ENCODE measurements at regions not wholly inside any gene's neighbourhood (a gene's known extent, or its start where the extent isn't known, plus 50 kb on each side); places are given as distances from the start of the nearest gene placed in this dataset.

GRCh38 chr6:24010133-24010532, 115.9 kb upstream of the NRSN1 start:
- no peak for TF ChIP-seq CTCF (IDR thresholded peaks at IDR 0.05; ENCODE audit: extremely low read depth, missing control alignments)
- DNase-seq (ENCODE audit: low spot score): no peak

- no peak for TF ChIP-seq CTCF (IDR thresholded peaks at IDR 0.05; ENCODE audit: extremely low read depth, missing control alignments)
Measured at GRCh38 chr6:24016286-24016685, 109.7 kb upstream of the NRSN1 start.

DNA sequence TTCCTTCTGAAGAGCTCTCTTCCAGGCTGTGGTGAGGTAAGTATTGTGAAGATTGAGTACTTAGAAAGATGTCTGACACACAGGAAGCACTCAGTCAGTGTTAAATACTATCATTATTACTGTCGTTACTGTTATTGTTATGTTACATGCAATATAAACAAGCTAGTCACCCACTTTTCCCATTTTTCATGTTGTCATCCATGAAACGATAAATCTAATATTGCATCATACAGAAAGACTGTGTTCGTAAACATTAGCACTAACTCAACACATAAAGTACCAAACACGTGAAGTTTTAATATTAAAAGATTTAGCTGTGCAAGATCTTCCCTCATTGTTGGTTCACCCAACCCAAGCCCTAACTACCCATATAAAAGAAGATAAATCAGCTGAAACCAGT, 109.2 kb upstream of the NRSN1 start:
- no peak for TF ChIP-seq CTCF (IDR thresholded peaks at IDR 0.05; ENCODE audit: extremely low read depth, missing control alignments)
- DNase-seq (ENCODE audit: low spot score): no peak

More at GRCh38 chr6:24016286-24016685, 109.7 kb upstream of the NRSN1 start:
- no peak for DNase-seq (ENCODE audit: low spot score)

DNA sequence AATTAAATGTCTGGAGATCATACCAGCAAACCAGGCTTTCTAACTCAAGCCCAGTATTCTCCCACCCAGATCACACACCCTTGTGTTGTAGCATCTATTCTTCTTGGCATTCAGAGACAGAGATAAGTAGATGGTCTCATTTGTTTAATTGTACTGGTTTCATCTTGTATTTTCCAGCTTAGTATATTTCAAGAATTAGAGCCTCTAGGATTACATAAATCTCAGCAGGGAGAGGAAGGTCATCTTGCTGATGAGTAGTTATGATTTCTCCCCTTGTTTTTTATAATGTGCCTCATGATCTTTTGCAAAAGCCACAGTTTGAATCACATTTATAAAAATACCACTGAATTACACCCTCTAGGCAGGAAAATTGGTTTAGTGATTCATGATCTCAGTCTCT, 106.6 kb upstream of the NRSN1 start:
- TF ChIP-seq CTCF (IDR thresholded peaks at IDR 0.05; ENCODE audit: extremely low read depth, missing control alignments): no peak
- no peak for DNase-seq (ENCODE audit: low spot score)

- TF ChIP-seq CTCF (IDR thresholded peaks at IDR 0.05; ENCODE audit: extremely low read depth, missing control alignments): no peak
- no peak for DNase-seq (ENCODE audit: low spot score)
Measured at GRCh38 chr6:24019830-24020229, 106.2 kb upstream of the NRSN1 start.

DNA sequence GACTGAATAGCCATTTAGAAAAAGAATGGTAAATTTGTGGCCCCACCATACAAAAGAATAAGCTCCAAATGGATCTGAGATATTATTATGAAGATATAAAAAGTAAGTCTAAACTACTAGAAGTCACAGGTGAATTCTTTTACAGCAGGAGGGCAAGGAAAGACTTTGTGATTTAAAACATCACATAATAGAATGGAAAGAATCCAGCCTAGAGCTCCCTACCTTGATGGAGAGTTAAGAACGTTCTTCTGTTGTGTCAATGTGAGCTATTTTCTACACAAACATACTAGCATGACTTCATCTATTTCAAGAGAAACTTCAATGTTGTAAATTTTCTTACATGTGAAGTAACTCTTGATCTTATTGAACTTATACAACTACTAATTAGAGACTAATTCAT, 100.0 kb upstream of the NRSN1 start:
- no peak for TF ChIP-seq CTCF (IDR thresholded peaks at IDR 0.05; ENCODE audit: extremely low read depth, missing control alignments)
- DNase-seq (ENCODE audit: low spot score): no peak

- no peak for DNase-seq (ENCODE audit: low spot score)
- TF ChIP-seq CTCF (IDR thresholded peaks at IDR 0.05; ENCODE audit: extremely low read depth, missing control alignments): no peak
Measured at GRCh38 chr6:24031496-24031895, 94.5 kb upstream of the NRSN1 start.
